Glutamatergic neuron (in vitro differentiated cells): ENCODE measurements at regions not wholly inside any gene's neighbourhood (a gene's known extent, or its start where the extent isn't known, plus 50 kb on each side); places are given as distances from the start of the nearest gene placed in this dataset.

Experiments
- DNase-seq: peaks from one replicate; pipeline ENCODE4 v3.0.0; 2022
- H3K27ac Mint-ChIP-seq: one replicate; pipeline ENCODE4 v1.8.0; 2020; ENCODE audit warnings: mild to moderate bottlenecking, mixed read lengths, inconsistent platforms; ENCODE audit not compliant: unreplicated experiment
- H3K27me3 Mint-ChIP-seq: one replicate; pipeline ENCODE4 v1.8.0; 2020; ENCODE audit warnings: mild to moderate bottlenecking, moderate library complexity, mixed read lengths, inconsistent platforms; ENCODE audit not compliant: unreplicated experiment
- H3K36me3 Mint-ChIP-seq: one replicate; pipeline ENCODE4 v1.8.0; 2020; ENCODE audit warnings: mild to moderate bottlenecking, mixed read lengths, inconsistent platforms; ENCODE audit not compliant: unreplicated experiment
- H3K4me1 Mint-ChIP-seq: one replicate; pipeline ENCODE4 v1.8.0; 2020; ENCODE audit warnings: mild to moderate bottlenecking, low read depth, mixed read lengths, inconsistent platforms; ENCODE audit not compliant: unreplicated experiment
- H3K4me3 Mint-ChIP-seq: one replicate; pipeline ENCODE4 v1.8.0; 2020; ENCODE audit warnings: mild to moderate bottlenecking, mixed read lengths, inconsistent platforms; ENCODE audit not compliant: unreplicated experiment
- H3K9me3 Mint-ChIP-seq: one replicate; pipeline ENCODE4 v1.8.0; 2020; ENCODE audit warnings: mild to moderate bottlenecking, moderate library complexity, mixed read lengths, inconsistent platforms; ENCODE audit not compliant: unreplicated experiment
- TF ChIP-seq, protein P1 (sequence below): fragments of 200-600 bp; sonication (generic); IDR thresholded peaks from one replicate; pipeline ENCODE4 v1.5.0; 2021; ENCODE audit not compliant: partially characterized antibody, unreplicated experiment

GRCh38 chr5:103404483-103404882, 145.9 kb downstream of the MACIR start:
- no peak overlapping the region for H3K4me3 Mint-ChIP-seq
- H3K9me3 Mint-ChIP-seq: no peaks in the 10 kb centered on the region
- no peak overlapping the region for H3K27ac Mint-ChIP-seq
- TF ChIP-seq, protein P1, sequence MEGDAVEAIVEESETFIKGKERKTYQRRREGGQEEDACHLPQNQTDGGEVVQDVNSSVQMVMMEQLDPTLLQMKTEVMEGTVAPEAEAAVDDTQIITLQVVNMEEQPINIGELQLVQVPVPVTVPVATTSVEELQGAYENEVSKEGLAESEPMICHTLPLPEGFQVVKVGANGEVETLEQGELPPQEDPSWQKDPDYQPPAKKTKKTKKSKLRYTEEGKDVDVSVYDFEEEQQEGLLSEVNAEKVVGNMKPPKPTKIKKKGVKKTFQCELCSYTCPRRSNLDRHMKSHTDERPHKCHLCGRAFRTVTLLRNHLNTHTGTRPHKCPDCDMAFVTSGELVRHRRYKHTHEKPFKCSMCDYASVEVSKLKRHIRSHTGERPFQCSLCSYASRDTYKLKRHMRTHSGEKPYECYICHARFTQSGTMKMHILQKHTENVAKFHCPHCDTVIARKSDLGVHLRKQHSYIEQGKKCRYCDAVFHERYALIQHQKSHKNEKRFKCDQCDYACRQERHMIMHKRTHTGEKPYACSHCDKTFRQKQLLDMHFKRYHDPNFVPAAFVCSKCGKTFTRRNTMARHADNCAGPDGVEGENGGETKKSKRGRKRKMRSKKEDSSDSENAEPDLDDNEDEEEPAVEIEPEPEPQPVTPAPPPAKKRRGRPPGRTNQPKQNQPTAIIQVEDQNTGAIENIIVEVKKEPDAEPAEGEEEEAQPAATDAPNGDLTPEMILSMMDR: no peak
- no peaks in the 10 kb centered on the region for H3K4me1 Mint-ChIP-seq
- no peaks in the 10 kb centered on the region for H3K36me3 Mint-ChIP-seq
- no peak for DNase-seq
- no peaks in the 10 kb centered on the region for H3K27me3 Mint-ChIP-seq

DNA sequence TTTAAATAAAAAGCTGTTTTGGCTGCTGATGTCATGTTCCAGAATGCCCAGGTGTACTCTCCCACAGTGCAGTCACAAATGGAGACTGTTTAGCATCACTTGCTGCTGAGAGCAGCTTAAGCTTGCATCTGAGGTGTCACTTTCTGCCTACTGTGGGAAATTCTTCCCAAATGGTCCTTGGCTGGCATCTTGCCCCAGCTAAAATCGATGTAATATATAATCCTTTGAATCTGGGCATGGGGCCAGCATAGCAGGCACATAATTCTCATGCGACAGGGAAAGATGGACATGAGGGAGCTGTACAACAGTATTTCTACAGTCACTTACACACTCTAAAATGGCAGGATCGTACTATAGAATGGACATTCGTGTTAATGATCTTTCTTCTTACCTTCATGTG, 144.3 kb downstream of the MACIR start:
- Mint-ChIP-seq H3K27me3 (no peaks in the 10 kb centered on the region), H3K4me3 (no peak overlapping the region), H3K9me3 (no peaks in the 10 kb centered on the region), H3K4me1 (no peaks in the 10 kb centered on the region), H3K27ac (no peak overlapping the region), H3K36me3 (no peaks in the 10 kb centered on the region)
- TF ChIP-seq, protein P1: no peak
- no peak for DNase-seq

DNA sequence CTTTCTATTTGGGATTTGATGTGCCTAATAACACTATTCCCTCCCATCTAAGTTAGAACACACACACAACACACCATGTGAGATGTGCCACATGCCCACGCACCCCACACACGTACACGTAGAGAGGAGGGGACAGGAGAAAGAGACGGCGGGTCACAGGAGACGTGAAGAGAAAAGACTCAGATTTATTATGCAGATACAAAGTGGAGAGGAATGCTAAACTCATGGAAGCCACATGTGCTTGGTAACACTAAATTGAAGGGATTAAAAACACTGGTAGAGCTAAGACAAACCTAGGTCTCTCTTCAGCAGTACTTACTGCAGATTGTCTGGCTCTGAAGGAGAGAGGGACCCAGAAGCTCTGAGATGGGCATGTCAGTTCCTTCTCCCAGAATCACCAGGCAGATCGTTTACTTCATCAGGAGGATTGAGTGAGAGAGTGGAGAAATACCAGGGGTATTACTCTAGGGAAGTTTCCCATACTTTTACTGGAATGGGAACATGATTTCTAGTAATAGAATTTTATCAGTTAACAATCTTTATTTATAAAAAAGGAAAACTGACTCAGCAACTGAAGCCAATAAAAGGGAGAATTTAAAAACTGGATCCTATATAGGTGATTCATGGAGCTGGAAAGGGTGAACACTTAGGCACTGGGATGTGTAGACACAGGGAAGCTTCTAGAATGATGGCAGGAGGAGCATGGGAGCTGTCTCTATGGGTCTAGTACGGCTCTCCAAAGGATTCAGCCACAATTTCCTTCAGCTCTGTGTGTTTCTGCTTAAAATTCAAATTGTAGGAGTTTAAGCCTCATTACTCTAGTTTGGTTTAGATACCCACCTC, 139.4 kb downstream of the MACIR start:
- Mint-ChIP-seq H3K27me3 (no peaks in the 10 kb centered on the region), H3K36me3 (no peaks in the 10 kb centered on the region), H3K9me3 (no peaks in the 10 kb centered on the region), H3K4me1 (no peaks in the 10 kb centered on the region), H3K27ac (no peak overlapping the region), H3K4me3 (no peak overlapping the region)
- DNase-seq: no peak
- TF ChIP-seq, protein P1: no peak

- H3K36me3 Mint-ChIP-seq: no peaks in the 10 kb centered on the region
- no peaks in the 10 kb centered on the region for H3K9me3 Mint-ChIP-seq
- TF ChIP-seq, protein P1: no peak
- H3K4me3 Mint-ChIP-seq: no peak overlapping the region
- H3K27me3 Mint-ChIP-seq: no peaks in the 10 kb centered on the region
- DNase-seq: no peak
- no peaks in the 10 kb centered on the region for H3K4me1 Mint-ChIP-seq
- H3K27ac Mint-ChIP-seq: no peak overlapping the region
These were observed 136.1 kb downstream of the MACIR start for GRCh38 chr5:103394676-103395075.

DNA sequence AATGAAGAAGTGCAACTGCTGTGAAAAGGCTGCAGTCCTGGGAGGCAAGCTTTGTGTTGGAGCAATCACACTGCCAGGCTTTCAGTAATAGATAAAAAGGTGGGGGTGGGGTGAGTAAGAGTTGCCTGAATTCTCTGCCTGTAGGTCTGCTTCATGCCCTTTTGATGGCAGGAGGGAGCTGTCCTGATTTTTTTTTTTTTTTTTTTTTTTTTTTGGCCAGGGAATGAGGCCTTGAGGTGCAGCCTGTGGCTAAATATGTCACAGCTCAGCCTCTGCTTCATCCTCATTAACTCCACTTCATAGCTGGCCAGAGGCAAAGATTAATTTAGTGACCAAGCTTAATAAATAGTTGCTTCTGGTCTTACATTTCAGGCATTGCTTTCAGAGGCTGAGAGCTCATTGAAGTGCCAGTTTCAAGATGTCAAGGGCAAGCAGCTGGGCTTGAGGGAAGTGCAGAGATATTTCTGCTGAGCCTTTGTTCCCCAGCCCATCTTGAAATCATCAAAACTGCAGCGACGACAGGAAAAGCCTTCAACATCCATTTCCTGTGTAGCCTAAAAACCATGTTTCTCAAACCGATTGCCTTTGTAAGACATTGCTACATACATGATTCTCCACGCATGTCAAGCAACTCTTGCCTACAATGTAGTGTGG, 134.7 kb downstream of the MACIR start:
- H3K36me3 Mint-ChIP-seq: no peaks in the 10 kb centered on the region
- no peaks in the 10 kb centered on the region for H3K9me3 Mint-ChIP-seq
- H3K4me3 Mint-ChIP-seq: no peak overlapping the region
- H3K4me1 Mint-ChIP-seq: peaks cover 3% of the 10 kb centered on the region
- no peak overlapping the region for H3K27ac Mint-ChIP-seq
- TF ChIP-seq, protein P1: no peak
- peaks cover 2% of the 10 kb centered on the region for H3K27me3 Mint-ChIP-seq
- no peak for DNase-seq
